ENCODE measurements at regions not wholly inside any gene's neighbourhood (a gene's known extent, or its start where the extent isn't known, plus 50 kb on each side); places are given as distances from the start of the nearest gene placed in this dataset.

DNA sequence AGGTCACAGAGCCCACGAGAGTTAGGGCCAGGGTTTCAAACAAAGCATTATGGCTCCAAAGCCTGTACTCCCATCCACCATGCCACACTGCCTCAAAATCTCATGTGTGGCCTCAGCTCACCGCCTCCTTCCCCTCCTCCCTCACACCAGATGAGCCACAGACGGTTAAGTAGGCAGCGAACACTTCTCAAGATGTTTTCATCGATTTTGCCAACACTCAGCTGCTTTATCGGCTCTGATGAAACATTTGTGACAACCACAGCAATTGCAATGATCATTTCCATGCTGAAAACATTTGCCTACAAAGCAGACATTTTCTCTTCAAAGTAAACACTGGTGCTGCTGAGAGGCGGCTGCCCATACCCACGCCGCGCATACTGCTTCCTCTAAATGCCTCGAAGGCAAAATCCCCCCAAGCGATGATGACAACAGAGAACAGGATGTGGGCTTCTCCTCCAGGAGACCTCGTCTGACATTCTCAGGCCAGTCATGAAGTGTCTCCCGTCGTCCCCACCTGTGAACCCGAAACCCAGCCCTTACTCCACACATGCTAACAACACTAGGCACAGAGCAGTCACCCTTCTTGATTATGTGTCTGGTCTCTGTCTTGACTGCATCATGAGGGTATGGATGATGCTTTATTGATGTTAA is 599.2 kb downstream of the SOX6 start:
- DNase-seq (ENCODE audit: extremely low read depth, low read depth) = no peak

DNA sequence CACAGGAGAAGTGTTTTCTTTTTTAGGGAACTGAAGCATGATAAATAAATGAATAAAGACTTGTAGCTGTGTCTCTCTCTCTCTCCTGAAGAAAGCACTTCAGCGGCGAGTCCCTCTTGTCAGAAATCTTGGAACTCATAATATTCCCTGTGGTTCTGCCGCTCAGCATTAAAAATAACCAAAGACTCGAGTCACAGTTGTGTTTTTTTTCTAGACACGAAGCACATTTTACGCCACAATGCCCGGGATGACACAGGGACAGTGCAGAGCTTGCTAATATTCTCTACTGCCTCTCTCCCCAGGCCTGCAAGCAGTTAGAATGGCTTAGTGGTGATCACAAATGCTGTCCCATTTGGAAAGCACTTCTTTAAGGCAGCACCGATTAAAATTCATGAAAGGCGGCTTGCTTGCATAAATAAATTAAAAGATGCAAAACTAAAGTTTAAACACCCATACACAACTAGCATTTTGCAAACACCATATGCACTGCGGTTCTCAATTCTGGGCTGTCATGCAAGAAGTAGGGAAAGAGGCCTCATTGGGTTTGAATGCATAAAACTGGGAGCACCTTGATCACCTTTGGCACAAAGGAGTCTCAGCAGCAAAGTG is 597.4 kb downstream of the SOX6 start:
- no peak for DNase-seq (ENCODE audit: extremely low read depth, low read depth)

DNA sequence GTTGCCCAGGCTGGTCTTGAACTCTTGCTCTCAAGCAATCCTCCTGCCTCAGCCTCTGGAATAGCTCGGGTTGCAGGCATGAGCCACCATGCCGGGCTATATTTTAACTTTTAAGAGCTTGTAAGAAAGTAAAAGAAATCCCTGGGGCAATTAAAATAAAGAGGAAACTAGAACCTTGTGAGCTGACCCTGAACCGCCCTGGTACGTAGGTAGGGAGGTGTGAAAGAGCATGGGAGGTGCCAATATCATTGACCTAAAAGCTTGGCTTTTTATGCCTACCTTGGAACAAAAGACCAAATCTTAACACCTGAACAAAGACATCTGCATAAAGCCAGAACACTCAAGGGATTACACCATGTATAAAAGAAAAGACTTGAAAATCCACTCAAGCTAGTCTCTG is 595.1 kb downstream of the SOX6 start:
- DNase-seq (ENCODE audit: extremely low read depth, low read depth) = no peak

DNA sequence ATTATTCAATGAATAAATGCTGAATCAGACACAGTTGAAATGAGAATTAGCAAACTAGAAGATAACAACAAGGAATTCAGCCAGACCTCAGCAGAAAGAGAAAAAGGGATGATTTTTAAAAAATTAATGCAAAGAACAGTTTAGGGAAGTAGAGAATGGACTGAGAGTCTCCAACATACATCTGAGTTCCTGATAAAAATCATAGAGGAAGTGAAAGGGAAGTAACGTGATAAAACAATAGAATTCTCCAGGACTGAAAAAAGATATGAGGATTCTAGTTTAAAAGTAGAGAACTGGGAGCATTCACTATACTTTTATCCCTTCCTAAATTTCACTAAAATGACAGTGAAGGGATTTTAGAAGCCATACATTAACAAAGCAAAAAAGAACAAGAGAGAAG is 592.0 kb downstream of the SOX6 start:
- no peak for DNase-seq (ENCODE audit: extremely low read depth, low read depth)

DNA sequence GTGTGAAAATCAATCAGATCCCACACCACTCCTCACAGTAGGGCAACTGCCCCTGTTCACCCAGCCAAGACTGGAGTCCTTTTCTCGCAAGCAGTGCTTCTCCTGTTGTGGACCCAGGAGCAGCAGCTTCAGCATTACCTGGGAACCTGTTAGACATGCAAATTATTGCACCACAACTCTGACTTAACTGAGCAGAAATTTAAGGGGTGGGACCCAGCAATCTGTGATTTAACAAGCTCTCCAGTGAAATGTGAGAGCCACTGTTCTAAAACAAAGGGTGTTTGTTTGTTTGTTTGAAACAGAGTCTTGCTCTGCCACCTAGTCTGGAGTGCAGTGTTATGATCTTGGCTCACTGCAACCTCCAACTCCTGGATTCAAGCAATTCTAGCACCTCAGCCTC is 591.4 kb downstream of the SOX6 start:
- DNase-seq (ENCODE audit: extremely low read depth, low read depth) = no peak

DNA sequence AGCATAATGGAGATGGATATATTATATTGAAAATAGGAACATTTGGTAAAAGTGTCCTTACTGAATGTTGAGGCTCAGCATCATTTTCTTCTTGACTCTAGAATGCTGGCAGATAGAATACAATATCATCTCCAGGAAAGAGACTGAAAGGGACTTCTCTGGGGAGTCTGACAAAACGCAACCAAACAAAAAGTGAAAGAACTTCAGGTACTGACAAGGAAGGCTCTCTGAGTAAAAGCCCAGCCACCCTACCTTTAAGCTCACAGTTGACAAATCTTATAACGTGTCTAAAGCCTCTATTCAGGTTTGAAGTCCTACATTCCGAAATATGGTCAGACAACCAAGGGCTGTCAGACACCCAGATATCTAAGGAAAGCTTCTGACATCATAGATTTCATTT is 590.8 kb downstream of the SOX6 start:
- no peak for DNase-seq (ENCODE audit: extremely low read depth, low read depth)

DNA sequence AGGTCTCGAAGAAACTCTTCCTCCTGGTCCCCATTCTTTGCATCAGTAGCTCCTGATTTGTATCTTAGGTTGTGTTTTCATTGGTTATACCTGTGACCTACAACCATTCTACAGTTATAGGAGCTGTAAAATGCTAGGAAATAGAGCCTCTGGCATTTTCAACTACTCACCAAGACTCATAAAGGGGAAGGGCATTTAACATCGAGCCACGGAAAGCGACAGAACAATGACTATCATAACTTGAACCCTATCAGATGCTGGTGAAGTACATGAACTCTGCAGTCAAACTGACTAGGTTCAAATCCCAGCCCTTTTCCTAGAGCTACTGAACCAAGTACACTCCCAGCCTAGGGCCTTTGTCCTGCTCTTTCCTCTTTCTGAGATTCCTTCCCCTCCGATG is 588.0 kb downstream of the SOX6 start:
- no peak for DNase-seq (ENCODE audit: extremely low read depth, low read depth)

DNA sequence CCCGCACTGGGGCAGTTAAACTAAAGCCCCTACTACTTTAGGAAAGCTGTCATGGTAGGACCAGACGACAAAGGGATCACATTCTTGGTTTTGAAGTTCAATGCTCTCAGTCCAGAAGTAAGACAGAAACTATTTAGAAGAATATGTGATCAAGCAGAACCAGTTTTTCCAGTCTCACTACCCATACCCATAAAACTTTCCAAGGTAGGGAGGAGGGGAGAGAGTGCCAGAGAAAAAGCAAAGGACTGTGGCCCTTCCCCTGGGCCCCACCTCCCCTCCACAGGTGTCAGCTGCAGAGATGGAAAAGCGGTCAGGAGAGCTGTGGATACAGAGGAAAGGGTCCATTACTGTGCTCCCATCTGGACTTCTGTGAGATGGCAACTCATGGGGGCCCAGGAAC is 587.1 kb downstream of the SOX6 start:
- no peak for DNase-seq (ENCODE audit: extremely low read depth, low read depth)

DNA sequence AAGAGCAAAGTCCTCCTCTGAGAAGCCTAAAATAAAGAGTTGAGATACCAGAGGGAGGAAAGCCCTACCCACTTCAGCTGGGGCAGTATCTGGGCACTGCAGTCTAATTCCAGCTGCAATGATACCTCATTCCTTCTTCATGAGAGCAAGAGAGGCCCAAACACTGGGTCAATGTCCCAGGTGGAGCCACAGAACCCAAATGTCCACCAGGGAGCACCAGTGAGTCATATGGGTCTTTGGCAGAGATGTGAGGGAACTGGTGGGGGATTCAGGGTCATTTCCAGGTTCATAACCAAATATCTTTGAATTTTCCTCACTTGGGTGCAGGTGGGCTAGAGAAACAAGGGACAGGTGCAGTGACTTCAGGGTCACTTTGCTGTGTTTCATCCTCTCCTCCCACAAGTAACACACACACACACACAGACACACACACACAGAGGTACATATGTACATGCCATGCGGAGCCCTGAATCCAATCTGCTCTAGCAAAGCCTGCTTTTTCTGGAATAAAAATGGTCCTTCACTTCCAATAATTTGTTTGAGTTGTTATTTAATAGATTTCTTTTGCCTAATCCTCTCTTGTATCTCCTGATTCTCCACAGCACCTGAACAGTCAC is 585.4 kb downstream of the SOX6 start:
- DNase-seq (ENCODE audit: extremely low read depth, low read depth) = peak; percentile 12

DNA sequence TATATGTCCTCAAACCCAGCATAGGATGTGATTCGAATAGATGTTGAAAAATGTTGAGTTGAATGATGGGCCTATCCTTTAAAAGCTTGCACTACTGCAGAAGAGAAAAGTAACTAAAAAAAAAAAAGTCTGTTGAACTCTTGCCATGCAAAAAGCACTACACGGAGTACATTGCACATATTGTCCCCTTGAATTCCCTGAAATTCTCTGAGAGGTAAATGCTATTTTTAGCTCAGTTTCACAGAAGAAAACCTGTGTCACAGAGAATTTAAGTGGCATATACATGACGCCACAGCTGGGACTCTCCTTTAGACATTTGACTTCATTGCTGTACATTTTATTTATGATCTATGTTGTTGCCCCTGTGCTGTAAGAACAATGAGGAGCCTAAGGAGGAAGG is 583.8 kb downstream of the SOX6 start:
- no peak for DNase-seq (ENCODE audit: extremely low read depth, low read depth)

DNA sequence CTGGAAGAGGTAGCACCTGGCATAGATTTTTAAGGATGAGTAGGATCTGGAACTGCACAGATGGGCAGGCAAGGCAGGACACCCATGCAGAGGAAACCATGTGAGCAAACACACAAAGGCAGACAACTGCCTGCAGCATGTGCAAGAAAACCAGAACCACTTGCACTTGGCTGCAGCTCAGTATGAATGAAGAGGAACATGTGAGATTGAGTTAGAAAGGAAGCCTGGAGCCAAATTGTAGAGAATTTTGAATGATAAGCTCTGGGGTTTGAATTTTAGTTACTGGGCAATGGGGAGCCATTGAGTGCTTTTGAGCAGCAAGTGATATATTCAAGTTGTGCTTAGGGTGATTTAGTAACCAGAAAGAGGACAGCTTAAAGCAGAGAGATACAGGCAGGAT is 583.4 kb downstream of the SOX6 start:
- no peak for DNase-seq (ENCODE audit: extremely low read depth, low read depth)

DNA sequence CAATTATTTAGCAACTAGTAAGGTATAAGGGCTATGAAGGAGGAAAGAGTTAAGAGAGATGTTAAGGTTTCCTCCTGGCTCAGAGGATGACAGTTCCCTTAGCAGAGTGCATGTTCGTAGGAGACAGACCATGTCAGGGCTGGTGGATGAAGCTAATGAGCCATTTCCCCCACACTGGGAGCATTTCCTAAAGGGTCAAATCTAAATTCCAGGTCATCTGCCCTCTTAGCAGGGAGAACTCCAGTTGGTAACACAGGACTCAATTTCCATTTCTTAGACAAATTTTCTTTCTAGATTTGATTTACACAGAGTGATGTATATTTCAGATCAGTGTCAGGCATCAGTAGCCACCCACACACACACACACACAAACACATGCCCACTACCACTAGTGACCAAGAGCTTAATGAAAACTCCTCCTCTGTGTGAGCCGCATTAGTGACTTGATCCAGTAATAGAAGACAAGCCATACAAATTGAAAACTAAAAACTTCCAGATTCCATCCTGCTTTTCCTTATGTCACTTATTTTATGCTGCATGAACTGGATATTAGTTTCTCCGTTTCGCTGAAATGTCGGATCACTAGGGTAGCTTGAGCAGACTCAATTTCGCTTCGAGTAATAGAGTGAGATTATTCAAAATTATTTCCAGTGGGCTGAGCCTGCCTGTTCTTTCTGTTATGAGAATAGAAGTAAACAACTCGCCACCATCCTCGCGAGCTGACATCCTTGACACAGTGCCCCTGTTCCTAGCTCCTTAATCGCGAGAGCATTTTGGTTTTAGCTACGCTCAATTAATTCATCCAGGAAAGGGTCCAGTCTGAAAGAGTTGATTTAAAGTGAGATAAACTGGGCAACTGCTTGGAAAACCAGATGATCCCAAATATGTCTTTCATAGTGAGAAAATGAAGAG is 582.6 kb downstream of the SOX6 start:
- DNase-seq (ENCODE audit: extremely low read depth, low read depth) = no peak

DNA sequence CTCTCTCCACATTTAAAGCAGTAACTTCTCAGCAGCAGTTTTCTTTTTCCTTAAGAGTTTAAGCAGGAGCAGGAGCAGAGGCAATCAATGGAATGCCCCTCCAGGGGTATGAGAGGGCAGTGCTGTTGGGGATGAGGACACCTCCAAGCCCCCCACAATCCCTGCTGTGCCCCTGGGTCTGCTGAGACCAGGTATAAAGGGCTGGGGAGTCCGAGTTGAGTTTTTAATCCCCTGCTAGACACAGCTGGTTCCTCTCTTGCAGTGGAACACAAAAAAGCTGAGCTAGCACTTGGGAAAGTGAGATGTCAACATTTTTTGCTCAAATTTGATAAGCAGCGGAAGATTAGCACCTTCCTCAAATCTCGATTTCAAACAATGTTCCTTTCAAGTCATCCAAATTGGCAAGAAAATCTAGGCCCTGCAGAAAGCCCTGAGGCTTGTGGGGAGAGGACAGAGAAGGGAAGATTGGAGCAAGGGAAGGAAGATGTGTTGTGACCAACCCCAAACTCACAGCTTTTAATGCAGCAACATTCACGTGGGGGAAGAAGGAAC is 581.9 kb downstream of the SOX6 start:
- DNase-seq (ENCODE audit: extremely low read depth, low read depth) = no peak

DNA sequence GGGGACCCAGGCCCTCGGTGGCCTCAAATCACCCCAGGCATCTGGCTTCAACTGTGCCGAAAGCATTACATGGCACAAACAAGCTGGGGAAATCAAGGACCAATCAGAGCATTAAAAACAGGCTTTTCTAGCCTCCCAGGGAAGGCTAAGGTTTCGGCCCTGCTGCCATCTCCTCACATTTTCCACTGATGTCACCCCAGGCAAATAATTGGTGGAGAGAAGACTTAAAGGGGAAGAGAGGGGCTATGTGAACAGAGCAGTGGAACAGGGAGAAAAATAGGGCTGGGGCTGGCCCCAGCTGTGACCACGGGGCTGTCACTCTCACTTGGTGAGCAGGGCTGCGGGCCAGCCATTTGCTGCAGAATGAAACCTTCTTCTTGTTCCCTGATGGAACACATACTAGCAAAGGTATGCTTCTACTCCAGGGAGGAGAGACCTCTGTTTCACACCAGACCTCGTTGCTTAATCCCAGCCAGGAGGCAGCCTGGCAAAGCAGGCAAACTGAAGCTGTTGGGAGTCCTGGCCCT is 581.3 kb downstream of the SOX6 start:
- DNase-seq (ENCODE audit: extremely low read depth, low read depth) = no peak

DNA sequence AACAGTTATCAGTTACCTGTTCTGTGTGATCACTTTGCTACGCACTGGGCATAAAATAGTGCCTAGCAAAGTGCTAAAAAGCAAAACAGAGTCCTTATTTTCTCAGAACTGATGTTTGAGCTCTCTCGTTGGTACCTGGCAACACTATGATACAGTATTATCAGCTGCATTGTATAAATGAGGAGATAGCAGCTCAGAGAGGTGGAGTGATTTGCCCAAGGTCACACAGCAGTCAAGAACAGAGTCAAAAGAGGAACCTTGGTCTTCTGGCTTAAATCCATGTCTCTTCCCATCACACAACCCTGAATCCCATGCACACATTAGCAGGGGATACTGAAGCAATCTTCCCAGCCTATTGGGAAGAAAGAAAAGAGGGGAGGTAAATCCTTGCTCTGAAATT is 580.5 kb downstream of the SOX6 start:
- no peak for DNase-seq (ENCODE audit: extremely low read depth, low read depth)

DNA sequence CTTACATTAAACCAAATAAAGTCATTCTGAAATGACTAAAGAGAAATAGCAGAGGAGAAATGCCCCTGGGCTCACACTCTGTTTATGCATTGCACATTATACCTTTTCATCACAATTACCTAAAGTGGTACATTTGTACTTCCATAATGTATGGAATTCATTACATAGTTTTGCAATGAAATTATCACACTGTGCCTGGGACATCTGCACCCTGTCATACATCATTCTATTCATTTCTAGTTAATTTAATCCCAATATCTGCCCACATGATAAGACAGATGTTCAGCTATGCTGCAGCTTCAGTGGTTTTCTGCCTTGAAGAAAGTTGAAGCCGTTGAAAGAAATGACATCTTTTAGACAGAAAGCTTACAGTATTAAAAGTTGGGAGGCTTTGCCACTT is 580.0 kb downstream of the SOX6 start:
- DNase-seq (ENCODE audit: extremely low read depth, low read depth) = no peak

DNA sequence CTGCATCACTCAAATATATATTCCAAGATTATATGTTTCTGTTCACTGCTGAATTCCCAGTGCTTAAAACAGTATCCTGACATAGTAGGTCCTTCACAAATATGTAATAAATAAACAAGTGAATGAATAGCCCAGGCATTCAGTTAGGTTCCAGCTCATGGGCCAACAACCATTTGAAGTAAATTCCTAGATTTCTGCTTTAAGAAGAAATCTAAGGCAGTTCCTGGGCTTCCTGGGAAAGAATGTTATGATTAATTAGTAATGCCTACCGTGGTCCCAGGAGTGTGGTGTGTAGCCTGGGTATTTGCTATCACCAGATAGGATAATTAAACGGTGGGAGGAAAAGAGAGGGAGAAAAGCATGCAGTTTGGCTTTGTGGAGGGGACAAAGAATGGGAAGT is 576.8 kb downstream of the SOX6 start:
- no peak for DNase-seq (ENCODE audit: extremely low read depth, low read depth)

DNA sequence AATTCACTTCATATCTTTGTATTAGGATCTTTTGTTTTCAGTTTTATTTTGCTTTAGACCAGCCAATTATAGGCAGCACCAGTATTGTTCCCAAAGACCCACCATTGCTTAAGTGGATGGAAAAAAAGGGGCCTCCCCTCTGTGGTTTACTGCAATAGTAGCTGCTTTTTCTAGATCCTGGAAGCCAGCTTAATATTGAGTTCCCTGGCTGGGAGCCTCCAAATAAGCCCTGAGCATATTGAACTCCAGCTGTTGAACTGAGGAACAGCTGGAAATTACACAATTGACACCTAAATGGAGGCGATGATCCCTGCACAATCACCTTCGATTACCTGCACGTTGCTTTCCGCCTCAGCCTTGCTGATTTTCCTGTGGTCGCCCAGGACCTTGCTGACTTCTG is 576.0 kb downstream of the SOX6 start:
- no peak for DNase-seq (ENCODE audit: extremely low read depth, low read depth)

DNA sequence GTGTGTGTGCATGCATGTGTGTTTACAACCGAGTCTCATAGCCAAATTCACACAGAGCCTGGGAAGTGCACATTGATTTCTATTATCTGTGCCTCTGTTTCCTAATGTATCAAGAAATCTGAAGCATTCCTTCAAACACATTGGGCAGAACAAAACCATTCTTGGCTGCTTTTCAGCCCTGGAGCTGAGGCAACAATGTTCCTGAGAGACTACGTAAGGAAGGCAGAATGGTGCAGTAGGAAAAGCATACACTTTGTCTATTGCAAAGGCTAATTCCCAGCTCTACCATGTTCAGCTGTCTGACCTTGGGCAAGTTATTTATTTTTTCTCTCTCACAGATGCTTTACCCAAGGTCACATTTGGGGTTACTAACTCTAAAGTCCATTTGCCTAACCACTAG is 575.5 kb downstream of the SOX6 start:
- DNase-seq (ENCODE audit: extremely low read depth, low read depth) = no peak

DNA sequence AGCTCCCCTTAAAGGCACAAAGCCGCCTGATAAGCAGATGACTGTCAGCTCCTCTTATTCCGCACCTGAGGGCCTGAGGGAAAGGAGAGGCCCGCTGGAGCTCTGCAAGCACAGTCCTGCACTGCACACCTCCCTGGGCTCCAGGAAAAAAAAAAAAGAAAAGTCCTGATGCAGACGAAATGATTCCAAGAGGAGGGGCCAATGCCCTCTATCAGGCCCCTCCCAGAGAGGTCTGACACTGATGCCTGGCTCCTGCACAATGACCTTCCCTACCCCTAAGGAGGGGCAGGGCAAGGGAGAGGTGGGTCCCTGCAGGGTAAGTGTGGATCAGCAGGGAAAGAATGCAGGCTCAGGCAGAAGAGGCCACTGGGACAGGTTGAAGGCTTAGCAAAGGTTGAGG is 572.7 kb downstream of the SOX6 start:
- DNase-seq (ENCODE audit: extremely low read depth, low read depth) = no peak

All from NCI-H460 (cell line).